Keratinocyte (primary cell): ENCODE measurements at regions not wholly inside any gene's neighbourhood (a gene's known extent, or its start where the extent isn't known, plus 50 kb on each side); places are given as distances from the start of the nearest gene placed in this dataset.
A peak's percentile ranks its signal among the peaks of the same experiment; 100 is the strongest.

Experiments used
- DNase-seq: peaks from one replicate; pipeline ENCODE4 v3.0.0-alpha.2; 2011; ENCODE audit warnings: low read depth, missing footprints, low spot score
- FAIRE-seq: peaks from 2 replicates; lab custom pipeline; 2011; peaks lifted over from hg19 to GRCh38; lab: Jason Lieb, UNC
- H2AFZ ChIP-seq: 2 replicates; pipeline ENCODE4 v1.6.0; 2012; ENCODE audit warnings: low read length, control low read depth, inconsistent platforms; ENCODE audit not compliant: control insufficient read depth
- H3K27ac ChIP-seq: 2 replicates; pipeline ENCODE4 v1.5.1; 2011; ENCODE audit warnings: low read length; ENCODE audit not compliant: control insufficient read depth, insufficient read depth
- H3K27me3 ChIP-seq: 3 replicates; pipeline ENCODE4 v1.6.0; 2011; ENCODE audit warnings: low read length; ENCODE audit not compliant: control insufficient read depth, insufficient read depth; ENCODE audit errors: extremely low read depth
- H3K36me3 ChIP-seq, 2 experiments: 2 replicates in 1 of 2; 3 replicates in 1 of 2; pipeline ENCODE4 v1.5.1; 2011; ENCODE audit warnings: low read length in 2 of 2, mild to moderate bottlenecking in 1 of 2; ENCODE audit not compliant: control insufficient read depth in 2 of 2, insufficient read depth in 2 of 2; ENCODE audit errors: extremely low read depth in 1 of 2
- H3K4me1 ChIP-seq: 3 replicates; pipeline ENCODE4 v1.5.1; 2011; ENCODE audit warnings: low read length; ENCODE audit not compliant: control insufficient read depth, insufficient read depth; ENCODE audit errors: extremely low read depth
- H3K4me2 ChIP-seq: 3 replicates; pipeline ENCODE4 v1.6.0; 2011; ENCODE audit warnings: low read depth, low read length; ENCODE audit not compliant: control insufficient read depth, insufficient read depth; ENCODE audit errors: extremely low read depth
- H3K4me3 ChIP-seq, 3 experiments: fragments of 200-600 bp in 1 of 3; sonication (generic) in 1 of 3; 2 replicates in 2 of 3; 3 replicates in 1 of 3; pipeline ENCODE4 v1.5.1; 2011 to 2016; ENCODE audit warnings: low read length in 3 of 3, mild to moderate bottlenecking in 3 of 3, control low read depth in 2 of 3, inconsistent platforms in 1 of 3, low read depth in 1 of 3, mixed read lengths in 1 of 3, mixed run types in 1 of 3, moderate library complexity in 1 of 3; ENCODE audit not compliant: control insufficient read depth in 2 of 3, insufficient read depth in 2 of 3; ENCODE audit errors: extremely low read depth in 1 of 3
- H3K79me2 ChIP-seq: 2 replicates; pipeline ENCODE4 v1.6.0; 2012; ENCODE audit warnings: low read length; ENCODE audit not compliant: control insufficient read depth, insufficient read depth
- H3K9ac ChIP-seq: 3 replicates; pipeline ENCODE4 v1.6.0; 2011; ENCODE audit warnings: low read length; ENCODE audit not compliant: control insufficient read depth, insufficient read depth; ENCODE audit errors: extremely low read depth
- H3K9me1 ChIP-seq: 3 replicates; pipeline ENCODE4 v1.6.0; 2011; ENCODE audit warnings: low read length; ENCODE audit not compliant: control insufficient read depth, insufficient read depth; ENCODE audit errors: extremely low read depth
- H3K9me3 ChIP-seq: 2 replicates; pipeline ENCODE4 v1.5.1; 2012; ENCODE audit warnings: low read depth, low read length; ENCODE audit not compliant: control insufficient read depth
- H4K20me1 ChIP-seq: 3 replicates; pipeline ENCODE4 v1.6.0; 2011; ENCODE audit warnings: low read length; ENCODE audit not compliant: control insufficient read depth, insufficient read depth; ENCODE audit errors: extremely low read depth
- dilution Hi-C: fragments of 300-500 bp; cut with MboI; formaldehyde crosslinking; loops from one replicate; pipeline ENCODE4 v1.7.0; 2020; ENCODE audit warnings: low sequenced_read_pairs; ENCODE audit not compliant: extremely low pct_ligation_motif_present
- TF ChIP-seq, protein P1 (sequence below), 3 experiments: IDR thresholded peaks in 1 of 3; conservative IDR thresholded peaks in 1 of 3; optimal IDR thresholded peaks in 1 of 3; 2 replicates in 2 of 3; 3 replicates in 1 of 3; pipeline versions ENCODE3 to v1.5.1; 2011; ENCODE audit warnings: low read length in 3 of 3, mild to moderate bottlenecking in 3 of 3, moderate library complexity in 2 of 3, control low read depth in 1 of 3, inconsistent platforms in 1 of 3; ENCODE audit not compliant: insufficient read depth in 2 of 3; ENCODE audit errors: extremely low read depth in 1 of 3

DNA sequence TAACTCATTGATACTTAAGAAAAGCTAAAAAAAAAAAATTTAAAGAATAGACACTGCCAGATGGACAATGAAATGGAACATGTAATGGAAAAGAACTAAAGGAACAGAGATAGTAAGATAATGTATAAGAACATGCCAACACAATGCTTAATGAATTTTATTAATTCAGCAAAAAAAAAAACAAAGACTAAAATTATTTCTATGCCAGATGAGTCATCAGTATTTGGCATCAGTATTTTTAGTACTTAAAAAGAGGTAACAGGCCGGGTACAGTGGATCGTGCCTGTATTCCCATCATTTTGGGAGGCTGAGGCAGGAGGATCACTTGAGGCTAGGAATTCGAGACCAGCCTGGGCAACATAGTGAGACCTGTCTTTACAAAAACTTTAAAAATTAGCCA is 168.5 kb downstream of the CYB561 start:
- H2AFZ ChIP-seq = no peak overlapping the region
- H3K4me2 ChIP-seq = no peak overlapping the region
- no peaks in the 10 kb centered on the region for H4K20me1 ChIP-seq
- H3K27ac ChIP-seq = no peak overlapping the region
- no peaks in the 10 kb centered on the region for H3K27me3 ChIP-seq
- no peaks in the 10 kb centered on the region for H3K36me3 ChIP-seq
- H3K79me2 ChIP-seq = no peaks in the 10 kb centered on the region
- dilution Hi-C loops = no loop called here
- H3K4me1 ChIP-seq = peaks cover 57% of the 10 kb centered on the region
- H3K9me1 ChIP-seq = no peaks in the 10 kb centered on the region
- H3K4me3 ChIP-seq = no peak overlapping the region
- FAIRE-seq = no peak
- TF ChIP-seq, protein P1, sequence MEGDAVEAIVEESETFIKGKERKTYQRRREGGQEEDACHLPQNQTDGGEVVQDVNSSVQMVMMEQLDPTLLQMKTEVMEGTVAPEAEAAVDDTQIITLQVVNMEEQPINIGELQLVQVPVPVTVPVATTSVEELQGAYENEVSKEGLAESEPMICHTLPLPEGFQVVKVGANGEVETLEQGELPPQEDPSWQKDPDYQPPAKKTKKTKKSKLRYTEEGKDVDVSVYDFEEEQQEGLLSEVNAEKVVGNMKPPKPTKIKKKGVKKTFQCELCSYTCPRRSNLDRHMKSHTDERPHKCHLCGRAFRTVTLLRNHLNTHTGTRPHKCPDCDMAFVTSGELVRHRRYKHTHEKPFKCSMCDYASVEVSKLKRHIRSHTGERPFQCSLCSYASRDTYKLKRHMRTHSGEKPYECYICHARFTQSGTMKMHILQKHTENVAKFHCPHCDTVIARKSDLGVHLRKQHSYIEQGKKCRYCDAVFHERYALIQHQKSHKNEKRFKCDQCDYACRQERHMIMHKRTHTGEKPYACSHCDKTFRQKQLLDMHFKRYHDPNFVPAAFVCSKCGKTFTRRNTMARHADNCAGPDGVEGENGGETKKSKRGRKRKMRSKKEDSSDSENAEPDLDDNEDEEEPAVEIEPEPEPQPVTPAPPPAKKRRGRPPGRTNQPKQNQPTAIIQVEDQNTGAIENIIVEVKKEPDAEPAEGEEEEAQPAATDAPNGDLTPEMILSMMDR (optimal IDR thresholded peaks at IDR 0.05 in 1 of 3, IDR thresholded peaks at IDR 0.05 in 1 of 3, conservative IDR thresholded peaks at IDR 0.05 in 1 of 3; ENCODE audit: extremely low read depth in 1 of 3, insufficient read depth in 2 of 3, low read length in 3 of 3) = no peak
- H3K9me3 ChIP-seq = no peaks in the 10 kb centered on the region
- no peak for DNase-seq
- no peak overlapping the region for H3K9ac ChIP-seq

DNA sequence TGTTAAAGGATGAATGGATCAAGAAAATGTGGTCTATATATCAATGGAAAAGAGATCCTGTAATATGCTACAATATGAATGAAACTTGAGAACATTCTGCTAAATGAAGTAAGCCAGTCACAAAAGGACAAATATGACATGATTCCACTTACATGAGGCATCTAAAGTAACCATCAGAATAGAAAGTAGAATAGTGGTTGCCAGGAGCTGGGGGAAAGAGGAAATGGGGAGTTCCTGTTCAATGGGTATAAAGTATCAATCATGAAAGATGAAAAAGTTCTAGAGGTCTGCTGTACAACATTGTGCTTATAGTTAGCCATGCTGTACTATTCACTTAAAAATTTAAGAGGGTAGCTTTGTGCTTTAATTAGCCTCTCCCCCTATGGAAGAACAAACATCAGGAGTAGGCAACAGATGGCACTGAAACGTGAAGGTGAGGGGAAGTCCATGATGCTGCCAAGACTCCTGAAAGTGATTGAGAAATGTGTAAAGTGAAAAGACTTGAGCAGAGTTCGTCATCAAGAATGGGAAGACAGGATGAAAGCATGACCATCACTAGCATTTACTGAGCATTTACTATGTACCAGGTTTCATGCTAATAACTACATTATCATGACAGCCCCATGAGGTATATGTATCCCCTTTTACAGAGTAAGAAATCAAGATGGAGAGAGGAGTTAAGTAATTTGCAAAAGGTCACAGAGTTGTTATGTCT is 167.2 kb downstream of the CYB561 start:
- Histone ChIP-seq H3K4me2 (peak overlapping the region; percentile 27), H3K9me3 (no peaks in the 10 kb centered on the region), H4K20me1 (no peaks in the 10 kb centered on the region), H3K79me2 (no peaks in the 10 kb centered on the region), H3K4me1 (peaks cover 57% of the 10 kb centered on the region), H3K4me3 (no peak overlapping the region), H3K27ac (peak overlapping the region; percentile 93), H3K9me1 (no peaks in the 10 kb centered on the region), H2AFZ (no peak overlapping the region), H3K27me3 (no peaks in the 10 kb centered on the region), H3K9ac (no peak overlapping the region), H3K36me3 (no peaks in the 10 kb centered on the region)
- dilution Hi-C loops = no loop called here
- TF ChIP-seq, protein P1 (optimal IDR thresholded peaks at IDR 0.05 in 1 of 3, IDR thresholded peaks at IDR 0.05 in 1 of 3, conservative IDR thresholded peaks at IDR 0.05 in 1 of 3; ENCODE audit: extremely low read depth in 1 of 3, insufficient read depth in 2 of 3, low read length in 3 of 3) = no peak
- DNase-seq (no peak), FAIRE-seq (no peak)
